GM18517 (cell line): ENCODE measurements at regions not wholly inside any gene's neighbourhood (a gene's known extent, or its start where the extent isn't known, plus 50 kb on each side); places are given as distances from the start of the nearest gene placed in this dataset.

Experiments
- ATAC-seq: cut with Tn5 transposase; IDR thresholded peaks from one replicate; pipeline ENCODE4 v1.9.1; 2021; ENCODE audit warnings: mild to moderate bottlenecking, moderate library complexity; ENCODE audit not compliant: unreplicated experiment

DNA sequence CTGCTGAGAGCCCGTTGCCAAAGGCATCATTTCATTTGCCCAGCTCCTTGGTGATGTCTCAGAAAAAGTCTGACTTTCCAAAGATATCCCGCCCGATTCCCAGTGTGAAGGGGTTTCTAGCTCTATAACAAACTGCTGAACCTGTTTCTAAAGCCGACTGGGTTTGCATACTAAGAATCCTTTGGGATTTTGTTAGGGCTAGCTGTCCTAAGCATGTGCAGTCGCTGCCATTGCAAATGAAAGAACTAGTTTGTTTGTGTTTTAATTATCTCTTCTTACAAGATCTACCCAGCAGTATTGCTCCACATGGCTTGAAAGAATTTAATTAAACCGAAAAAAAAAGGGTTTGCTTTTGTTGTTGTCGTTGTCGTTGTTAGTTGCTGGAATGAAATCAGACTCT, 476.6 kb downstream of the GATA3 start:
- no peak for ATAC-seq

DNA sequence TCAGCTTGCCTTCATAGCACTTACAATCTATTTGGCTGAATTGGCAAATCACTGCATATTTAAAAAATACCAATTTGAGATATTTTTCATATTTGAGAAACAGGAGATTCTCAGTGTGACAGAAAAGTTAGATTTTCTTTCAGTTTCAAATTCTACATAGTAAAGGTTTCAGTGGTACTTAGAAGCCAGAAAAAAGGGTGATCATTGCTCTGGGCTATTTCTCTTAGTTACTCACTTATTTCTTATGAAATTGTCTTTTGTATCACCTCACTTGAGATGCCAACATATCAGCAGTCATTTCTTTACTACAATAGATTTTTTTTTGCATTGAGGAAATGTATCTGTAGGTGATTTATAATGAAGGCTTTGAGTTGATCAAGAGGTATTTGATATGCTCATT, 478.2 kb downstream of the GATA3 start:
- ATAC-seq = no peak

DNA sequence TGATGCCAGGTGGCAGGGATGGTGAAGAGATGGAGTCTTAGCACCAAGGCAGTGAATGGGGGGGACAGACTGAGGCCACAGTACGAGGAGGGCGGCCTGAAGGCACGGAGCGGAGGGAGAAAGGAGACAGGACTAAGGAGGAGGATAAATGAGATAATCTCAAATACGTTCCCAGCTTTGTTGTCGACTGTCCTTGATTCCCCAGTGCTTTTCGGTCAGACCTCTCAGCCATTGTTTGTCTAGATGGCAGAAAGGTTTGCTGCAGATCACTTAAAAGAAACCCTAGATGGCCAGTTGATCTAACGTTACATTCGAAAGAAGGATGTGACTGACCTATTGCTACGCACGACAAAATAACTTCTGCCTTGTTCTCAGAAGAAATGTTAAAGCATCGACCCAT, 479.0 kb downstream of the GATA3 start:
- ATAC-seq = no peak

DNA sequence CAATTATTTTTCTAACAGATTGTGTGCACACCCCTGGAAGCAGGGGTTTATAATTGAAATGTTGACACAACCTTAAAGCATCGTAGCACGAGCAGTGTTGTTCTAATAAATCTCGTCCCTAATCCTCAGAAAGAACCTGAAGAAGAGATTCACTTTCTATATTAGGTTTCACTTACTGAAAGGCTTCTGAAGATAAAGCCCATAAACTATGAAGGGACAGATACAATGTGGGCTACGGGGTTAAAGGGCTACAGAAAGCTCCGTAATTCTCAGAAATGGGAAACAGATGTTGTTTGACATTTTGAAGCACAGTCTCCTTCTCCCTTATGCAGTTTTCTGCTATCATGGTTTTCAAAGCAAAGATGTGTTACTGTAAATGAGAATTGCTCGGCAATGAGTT, 479.6 kb downstream of the GATA3 start:
- ATAC-seq = no peak

DNA sequence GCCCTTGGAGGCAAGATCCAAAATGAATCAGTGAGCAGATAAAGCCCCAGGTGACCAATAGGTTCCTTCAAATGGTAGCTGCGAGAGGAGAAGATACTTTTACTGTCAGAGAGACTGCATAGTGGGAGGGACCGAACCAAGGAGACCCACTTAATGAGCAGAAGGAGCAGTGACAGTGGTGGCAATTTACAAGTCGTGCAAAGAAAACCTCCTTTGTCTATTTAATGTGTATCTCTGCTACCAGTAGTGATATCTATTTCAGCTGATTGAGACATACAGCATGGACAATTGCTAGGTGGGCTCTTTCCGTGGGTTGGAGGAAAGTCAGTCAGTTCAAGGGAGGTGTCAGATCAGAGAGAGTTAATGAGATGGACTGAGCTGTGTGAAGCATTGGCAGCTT, 480.4 kb downstream of the GATA3 start:
- ATAC-seq = no peak

DNA sequence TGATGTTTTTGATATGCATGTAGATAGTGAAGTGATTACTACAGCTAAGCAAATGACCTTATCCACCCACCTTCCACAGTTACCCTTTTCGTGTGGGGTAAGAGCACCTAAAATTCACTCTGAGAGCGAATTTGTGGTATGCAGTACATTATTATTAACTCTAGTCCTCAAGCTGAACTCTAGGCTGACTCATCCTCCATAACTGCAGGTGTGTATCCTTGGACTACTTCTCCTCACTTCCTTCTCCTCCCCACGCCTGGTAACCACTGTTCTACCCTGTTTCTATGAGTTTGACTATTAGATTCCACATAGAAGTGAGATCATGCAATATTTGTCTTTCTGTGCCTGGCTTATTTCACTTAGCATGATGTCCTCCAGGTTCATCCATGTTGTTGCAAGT, 484.6 kb downstream of the GATA3 start:
- no peak for ATAC-seq

DNA sequence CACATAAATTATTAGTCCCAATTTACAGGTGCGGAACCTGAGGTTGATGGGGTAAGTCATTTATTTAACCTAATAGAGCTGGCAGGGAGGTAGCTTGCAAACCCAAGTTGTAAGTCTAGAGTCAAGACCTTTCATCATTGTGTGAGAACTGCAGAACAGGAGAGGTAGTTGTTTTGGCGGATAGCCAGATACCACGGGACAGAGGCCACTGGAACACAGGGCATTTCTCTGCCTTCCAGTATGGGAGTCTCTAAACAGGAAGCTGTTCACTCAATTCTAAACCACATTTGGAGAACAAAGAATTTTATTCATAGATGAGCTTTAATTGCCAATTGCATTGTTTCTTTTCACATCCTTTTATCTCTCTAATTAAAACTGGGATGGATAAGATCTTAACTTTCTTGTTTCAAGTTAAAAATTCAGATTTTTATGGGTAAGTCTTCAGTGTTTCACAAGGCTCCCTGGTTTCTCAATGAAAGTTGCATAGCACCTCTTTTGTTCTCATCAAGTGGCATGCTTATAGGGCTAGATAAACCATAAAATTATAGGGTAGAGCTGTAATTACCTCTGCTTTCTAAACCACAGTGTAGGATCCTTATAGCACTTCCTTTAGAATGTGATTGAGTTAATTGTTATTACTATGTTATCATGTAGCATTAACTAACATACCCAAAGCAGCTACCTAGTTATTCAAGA, 489.0 kb downstream of the GATA3 start:
- no peak for ATAC-seq

DNA sequence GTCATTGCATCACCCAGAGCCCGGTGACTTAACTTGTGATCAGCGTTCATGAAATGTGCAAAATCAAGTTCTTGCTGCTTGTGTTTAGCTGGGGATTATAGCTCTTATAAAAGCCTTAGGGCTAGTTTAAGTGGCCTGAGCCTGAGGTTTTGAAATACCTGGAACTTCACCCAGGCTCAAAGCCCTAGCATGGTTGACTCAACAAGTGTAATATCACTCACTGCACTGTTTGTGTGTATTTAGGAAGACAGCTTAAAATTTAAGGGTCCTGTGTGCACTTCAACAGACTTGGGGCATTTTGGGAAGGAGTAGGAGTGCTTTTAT, 489.5 kb downstream of the GATA3 start:
- no peak for ATAC-seq

DNA sequence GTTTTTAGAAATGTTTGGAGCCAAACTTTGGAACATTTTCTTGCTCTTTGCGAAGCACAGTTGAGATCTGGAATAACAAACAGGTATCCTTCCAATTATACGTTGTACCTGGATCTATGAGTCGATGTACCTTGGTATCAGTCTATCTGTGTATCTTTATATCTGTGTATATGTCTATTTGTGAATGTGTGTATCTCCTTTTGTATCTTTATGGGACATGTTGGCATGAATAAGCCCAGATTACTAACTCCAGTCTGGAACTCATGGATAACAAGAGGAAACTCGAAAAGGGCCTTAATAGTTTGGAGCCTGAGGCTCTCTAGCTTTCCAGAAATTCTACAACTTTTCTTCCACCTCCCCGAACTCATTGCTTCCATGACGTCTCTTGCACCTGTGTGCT, 490.0 kb downstream of the GATA3 start:
- ATAC-seq = no peak

DNA sequence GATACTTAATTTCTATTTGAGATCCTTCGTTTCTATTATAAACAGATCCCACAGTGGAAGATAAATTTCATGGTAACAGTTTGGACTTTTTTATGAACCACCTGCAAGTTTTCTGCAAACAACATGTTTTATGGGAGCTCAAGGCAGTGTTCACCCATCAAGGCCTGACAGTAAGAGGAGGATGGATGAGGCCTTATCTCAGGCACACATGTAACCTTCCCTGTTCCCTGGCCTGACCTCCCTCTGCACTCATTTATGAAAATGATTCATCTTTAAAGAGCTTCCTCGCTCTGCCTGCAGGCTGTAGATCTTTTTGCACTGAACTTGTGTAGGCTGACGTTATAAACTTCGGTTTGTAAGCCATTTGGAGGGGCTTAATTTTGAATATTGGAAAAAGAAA, 500.1 kb downstream of the GATA3 start:
- ATAC-seq = no peak

DNA sequence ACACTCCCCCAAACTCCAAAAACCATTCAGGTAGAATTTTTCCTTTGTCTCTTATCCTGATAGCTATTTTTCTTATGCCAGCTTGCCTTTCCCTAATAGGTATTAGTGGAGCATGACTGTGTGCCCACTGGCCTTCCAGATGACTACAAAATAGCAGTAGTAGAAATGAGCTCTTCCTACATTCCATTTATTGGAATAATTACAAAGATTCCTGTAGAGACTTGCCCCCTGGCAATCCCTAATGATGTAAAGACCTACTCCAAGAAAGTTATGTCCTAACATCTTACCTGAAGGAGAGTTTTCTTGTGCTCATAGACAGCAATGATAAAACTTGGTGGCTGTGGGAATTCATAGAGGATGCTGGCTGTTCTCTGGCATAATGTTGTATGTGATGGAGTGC, 501.8 kb downstream of the GATA3 start:
- ATAC-seq = no peak

DNA sequence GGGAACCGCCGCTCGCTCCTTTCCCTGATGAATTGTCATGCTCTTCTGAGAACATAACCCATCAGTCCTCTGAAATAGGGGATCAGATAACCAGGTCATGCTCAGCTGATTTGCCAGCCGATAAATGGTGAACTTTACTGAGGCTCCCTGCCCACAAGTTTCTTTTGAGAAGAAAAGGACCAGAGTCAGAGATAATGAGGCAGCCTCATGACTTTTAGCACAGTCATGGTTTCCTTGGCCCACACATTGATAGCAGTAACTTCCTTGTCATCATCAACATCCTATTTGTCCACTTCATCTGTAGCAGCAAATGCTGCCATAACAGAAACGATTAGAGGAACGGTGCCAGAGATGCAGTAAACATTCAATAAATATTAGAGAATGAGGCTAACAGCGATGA, 509.0 kb downstream of the GATA3 start:
- ATAC-seq = no peak

DNA sequence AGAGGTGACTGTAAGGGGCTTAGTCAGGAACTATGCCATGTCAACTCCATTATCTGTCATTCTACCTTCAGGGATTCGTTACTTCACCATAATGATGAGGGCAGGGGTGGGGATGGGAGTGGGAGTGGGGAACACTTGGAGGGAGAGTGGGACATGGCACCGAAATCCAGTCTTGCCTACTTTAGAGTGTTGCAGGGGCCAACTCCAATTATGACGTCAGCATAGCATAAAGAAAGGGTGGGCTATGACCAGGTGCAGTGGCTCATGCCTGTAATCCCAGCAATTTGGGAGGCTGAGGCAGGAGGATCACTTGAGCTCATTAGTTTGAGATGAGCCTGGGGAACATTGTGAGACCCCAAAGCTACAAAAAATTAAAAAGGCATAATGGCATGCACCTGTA, 512.2 kb downstream of the GATA3 start:
- no peak for ATAC-seq

DNA sequence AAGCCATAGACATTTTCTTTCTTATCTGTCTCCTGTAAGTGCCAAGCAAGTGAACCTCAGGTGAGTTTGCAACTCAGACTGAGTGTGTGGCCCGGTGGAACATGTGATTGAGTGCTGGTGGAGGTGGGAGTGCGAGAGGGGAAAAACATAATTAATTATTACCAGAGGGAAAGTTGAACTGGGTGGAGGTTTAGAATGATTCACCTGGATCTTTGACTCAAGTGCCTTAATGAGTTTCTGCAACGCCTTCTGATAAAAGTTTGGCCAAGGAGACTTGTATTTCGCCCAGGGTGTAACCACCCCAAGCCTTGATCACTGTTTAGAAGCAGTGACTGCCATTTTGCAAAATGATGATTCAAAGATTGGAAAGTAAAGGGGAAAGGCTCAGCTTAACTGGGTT, 513.9 kb downstream of the GATA3 start:
- no peak for ATAC-seq

DNA sequence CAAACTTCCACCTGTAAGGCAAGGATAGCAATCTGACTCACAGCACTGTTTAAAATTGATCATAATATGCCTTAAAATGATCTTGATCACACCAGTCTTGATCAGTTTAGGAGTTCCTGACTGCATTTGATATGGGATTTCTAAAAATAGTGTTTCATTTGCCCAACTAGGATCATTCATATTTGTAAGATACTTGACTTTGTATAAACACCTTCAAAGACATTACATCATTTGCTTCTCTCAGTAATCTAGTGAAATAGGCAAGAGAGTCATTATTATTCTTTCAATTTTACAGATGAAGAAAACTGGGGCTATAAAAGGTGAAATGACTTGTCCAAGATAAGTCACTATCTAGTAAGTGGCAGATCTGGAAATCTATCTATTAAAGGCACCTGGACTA, 521.1 kb downstream of the GATA3 start:
- no peak for ATAC-seq

DNA sequence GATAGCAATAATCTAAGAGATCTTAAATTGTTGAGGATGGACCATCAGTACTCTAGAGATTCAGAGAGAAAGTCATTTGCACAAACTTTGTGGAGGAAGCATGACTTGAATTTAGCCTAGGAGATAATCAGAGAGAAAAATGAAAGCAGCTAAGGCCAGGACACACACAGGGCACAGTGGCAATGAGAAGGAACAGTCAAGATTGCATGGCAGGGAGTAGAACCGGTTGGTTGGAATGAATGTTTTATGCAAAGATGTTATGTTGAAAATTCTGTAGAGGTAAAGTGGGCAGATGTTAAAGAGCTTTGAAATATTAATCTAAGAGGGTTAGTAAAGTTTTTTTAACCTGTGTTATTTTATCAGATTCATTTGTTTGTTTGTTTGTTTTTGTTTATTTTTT, 521.8 kb downstream of the GATA3 start:
- ATAC-seq = no peak

DNA sequence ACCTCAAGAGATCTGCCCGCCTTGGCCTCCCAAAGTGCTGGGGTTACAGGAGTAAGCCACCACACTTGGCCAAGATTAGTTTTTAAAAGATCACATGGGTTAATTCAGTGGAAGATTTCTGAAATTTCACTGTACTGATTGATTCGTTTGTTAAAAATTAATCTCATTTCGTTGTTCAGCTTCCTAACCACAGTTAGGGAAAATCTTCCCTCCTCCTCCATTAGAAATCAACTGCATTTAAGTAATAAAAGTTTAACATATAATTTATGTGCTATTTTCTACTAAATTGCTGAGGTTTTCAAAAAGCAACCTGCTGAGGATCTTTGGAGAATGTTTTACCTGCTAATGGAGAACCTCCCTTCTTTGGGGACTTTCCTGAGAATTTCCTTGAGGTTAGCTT, 522.4 kb downstream of the GATA3 start:
- ATAC-seq = no peak

DNA sequence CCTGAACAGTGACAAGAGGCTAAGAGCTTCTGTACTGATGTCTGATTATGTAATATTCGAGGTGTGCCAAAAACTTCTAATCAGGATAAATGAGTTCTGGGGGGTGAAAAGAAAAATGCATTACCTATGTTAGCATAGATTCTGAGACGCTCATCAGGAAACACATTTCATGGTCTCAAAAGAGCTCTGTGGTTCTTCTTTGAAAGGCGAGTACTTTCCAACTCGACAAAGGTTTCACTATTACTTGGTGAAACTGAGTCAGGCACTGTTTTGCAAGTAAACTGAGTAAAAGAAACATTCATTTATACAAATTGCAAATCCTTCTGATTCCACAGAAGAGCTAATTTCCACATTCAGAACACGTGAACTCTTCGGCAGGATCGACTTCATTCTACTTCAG, 523.2 kb downstream of the GATA3 start:
- no peak for ATAC-seq

DNA sequence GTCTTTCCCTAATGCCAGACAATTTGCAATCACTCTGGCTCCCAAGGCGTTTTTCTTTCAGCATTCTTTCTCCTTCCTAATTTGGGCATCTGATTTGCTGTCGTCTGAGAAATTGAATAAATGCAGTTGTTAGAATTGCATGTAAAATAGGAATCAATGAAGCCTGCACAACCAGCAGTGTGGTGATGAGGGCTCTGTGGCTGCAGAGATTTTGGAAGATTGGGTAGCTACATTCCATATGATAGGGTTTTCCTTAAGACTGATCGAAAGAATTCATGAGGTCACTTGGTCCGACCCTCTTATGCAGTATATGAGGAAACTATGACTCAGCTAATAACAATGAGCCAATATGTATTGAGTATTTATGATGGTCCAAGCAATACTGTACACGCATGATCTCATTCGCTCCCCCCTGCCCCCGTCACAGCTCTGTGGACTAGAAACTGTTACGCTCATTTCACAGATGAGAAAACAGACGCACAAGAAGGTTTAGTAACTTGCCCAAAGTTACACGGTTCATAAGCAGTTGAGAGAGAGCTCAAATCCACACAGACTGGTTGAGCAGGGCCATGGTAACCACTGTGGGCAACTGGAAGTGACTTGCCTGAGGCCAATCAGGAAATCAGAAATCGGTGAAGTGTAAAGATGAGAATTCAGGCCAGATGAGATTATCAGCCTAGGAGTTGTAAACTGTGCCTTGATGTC, 527.2 kb downstream of the GATA3 start:
- no peak for ATAC-seq

DNA sequence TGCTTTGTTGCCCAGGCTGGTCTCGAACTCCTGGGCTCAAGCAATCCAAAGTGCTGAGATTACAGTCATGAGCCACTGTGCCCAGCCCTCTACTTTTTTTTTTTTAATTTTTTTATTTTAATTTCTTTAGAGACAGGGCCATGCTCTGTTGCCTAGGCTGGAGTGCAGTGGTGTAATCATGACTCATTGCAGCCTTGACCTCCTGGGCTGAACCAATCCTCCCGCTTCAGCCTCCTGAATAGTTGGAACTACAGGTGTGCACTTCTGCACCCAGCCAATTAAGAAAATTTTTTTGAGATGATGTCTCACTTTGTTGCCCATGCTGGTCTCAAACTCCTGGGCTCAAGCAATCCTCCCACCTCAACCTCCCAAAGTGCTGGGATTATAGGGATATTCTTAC, 528.6 kb downstream of the GATA3 start:
- no peak for ATAC-seq

DNA sequence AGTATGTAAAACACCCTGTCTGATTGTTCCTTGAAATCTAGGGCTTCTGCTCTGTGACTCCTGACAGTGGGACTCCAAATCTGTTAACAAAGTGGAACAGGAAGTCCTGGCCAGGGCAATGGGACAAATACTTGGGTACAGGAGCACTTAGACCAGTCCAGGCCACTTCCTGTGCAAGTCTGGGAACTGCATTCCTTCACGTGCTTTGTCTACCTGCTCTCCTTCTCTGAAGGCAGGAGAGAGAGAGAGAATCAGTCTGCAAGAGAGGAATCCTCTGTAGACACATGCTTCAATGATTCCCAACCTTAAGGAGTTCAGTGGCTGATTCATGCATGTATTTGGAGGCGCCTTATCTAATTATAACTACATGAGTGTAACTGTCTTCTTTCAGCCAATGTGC, 530.2 kb downstream of the GATA3 start:
- ATAC-seq = no peak

DNA sequence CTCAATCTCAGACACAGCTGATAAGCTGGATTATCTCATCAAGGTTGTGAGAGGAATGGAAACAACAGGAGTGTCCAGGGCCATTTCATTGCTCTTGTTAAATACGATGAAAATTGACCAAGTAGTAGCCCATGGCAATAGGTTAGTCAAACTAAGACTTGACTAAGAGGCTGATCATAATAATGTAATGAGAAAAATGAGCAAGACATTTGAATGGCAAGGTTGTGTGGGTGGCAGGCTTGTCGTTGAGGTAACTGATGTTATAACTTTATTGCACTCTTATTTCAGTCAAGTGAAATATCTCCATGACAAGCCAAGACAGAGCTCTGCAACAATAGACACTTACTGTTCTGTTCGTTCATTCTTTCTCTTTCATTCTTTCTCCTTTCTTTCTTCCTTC, 532.0 kb downstream of the GATA3 start:
- no peak for ATAC-seq

DNA sequence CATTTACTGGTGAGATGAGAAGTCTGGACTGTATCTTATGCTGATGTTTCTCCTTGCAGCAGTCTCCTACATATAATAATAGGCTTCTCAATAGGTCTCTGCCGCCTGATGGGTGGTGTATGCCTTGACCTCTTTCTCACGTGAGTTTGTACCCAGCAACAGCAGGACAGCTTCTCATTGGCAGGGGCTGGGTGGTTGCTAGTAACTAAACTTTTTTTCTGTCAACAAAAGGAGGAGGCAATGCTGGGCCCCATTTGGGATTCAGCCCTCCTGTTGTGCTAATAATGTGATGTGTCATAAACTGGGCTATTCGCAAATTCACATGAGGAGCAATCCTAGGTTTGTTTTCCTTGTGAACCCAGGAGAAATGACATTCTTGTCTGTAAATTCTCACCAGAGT, 533.6 kb downstream of the GATA3 start:
- no peak for ATAC-seq
